GM06990 (cell line): ENCODE measurements at regions not wholly inside any gene's neighbourhood (a gene's known extent, or its start where the extent isn't known, plus 50 kb on each side); places are given as distances from the start of the nearest gene placed in this dataset.

Experiments
- DNase-seq: peaks from one replicate; pipeline ENCODE4 v3.0.0-alpha.2; 2011; ENCODE audit not compliant: insufficient read length; ENCODE audit errors: extremely low read depth
- H3K27me3 ChIP-seq: replicated peaks from 2 replicates; pipeline ENCODE4 v1.6.0; 2011; ENCODE audit warnings: low read length; ENCODE audit not compliant: control insufficient read depth, insufficient read depth
- H3K36me3 ChIP-seq: 2 replicates; pipeline ENCODE4 v1.5.1; 2011; ENCODE audit warnings: low read length; ENCODE audit not compliant: control insufficient read depth, insufficient read depth
- H3K4me3 ChIP-seq: replicated peaks from 2 replicates; pipeline ENCODE4 v1.5.1; 2011; ENCODE audit warnings: low read depth, mild to moderate bottlenecking, control low read depth, low read length
- CTCF ChIP-seq: IDR thresholded peaks from 2 replicates; pipeline ENCODE4 v1.5.1; 2011; ENCODE audit warnings: low read length, control low read depth, mild to moderate bottlenecking, inconsistent platforms; ENCODE audit not compliant: insufficient read depth, poor library complexity, severe bottlenecking

- TF ChIP-seq CTCF: no peak
- H3K27me3 ChIP-seq: no peaks in the 10 kb centered on the region
- no peaks in the 10 kb centered on the region for H3K36me3 ChIP-seq
- no peak overlapping the region for H3K4me3 ChIP-seq
- no peak for DNase-seq
Measured at GRCh38 chr3:6448011-6448410, 412.9 kb upstream of the GRM7 start.

- H3K4me3 ChIP-seq: no peak overlapping the region
- DNase-seq: no peak
- no peaks in the 10 kb centered on the region for H3K36me3 ChIP-seq
- TF ChIP-seq CTCF: no peak
- H3K27me3 ChIP-seq: no peaks in the 10 kb centered on the region
Measured at GRCh38 chr3:6449099-6449498, 411.8 kb upstream of the GRM7 start.

- Histone ChIP-seq H3K36me3 (no peaks in the 10 kb centered on the region), H3K27me3 (no peaks in the 10 kb centered on the region), H3K4me3 (no peak overlapping the region)
- TF ChIP-seq CTCF: no peak
- DNase-seq: no peak
Measured at GRCh38 chr3:6452974-6453373, 407.9 kb upstream of the GRM7 start.

GRCh38 chr3:6455031-6455430 is 405.9 kb upstream of the GRM7 start:
- no peaks in the 10 kb centered on the region for H3K36me3 ChIP-seq
- no peak for DNase-seq
- no peak for TF ChIP-seq CTCF
- no peaks in the 10 kb centered on the region for H3K27me3 ChIP-seq
- no peak overlapping the region for H3K4me3 ChIP-seq

- no peak for TF ChIP-seq CTCF
- Histone ChIP-seq H3K4me3 (no peak overlapping the region), H3K36me3 (no peaks in the 10 kb centered on the region), H3K27me3 (no peaks in the 10 kb centered on the region)
- no peak for DNase-seq
Measured at GRCh38 chr3:6467186-6467585, 393.7 kb upstream of the GRM7 start.

GRCh38 chr3:6468589-6468988 is 392.3 kb upstream of the GRM7 start:
- TF ChIP-seq CTCF: no peak
- Histone ChIP-seq H3K4me3 (no peak overlapping the region), H3K36me3 (no peaks in the 10 kb centered on the region), H3K27me3 (no peaks in the 10 kb centered on the region)
- DNase-seq: no peak
